ENCODE measurements at regions not wholly inside any gene's neighbourhood (a gene's known extent, or its start where the extent isn't known, plus 50 kb on each side); places are given as distances from the start of the nearest gene placed in this dataset.

GRCh38 chr11:116366451-116366850 lies 406.3 kb downstream of the BUD13 start:
- no peak for TF ChIP-seq POLR2A (IDR thresholded peaks at IDR 0.05)
- TF ChIP-seq CTCF (IDR thresholded peaks at IDR 0.05), result no peak
